B cell (primary cell): ENCODE measurements at regions not wholly inside any gene's neighbourhood (a gene's known extent, or its start where the extent isn't known, plus 50 kb on each side); places are given as distances from the start of the nearest gene placed in this dataset.

Experiments used
- ATAC-seq: fragments of 200-7000 bp; cut with Tn5 transposase; one replicate; pipeline ENCODE4 v1.10.0; 2021; ENCODE audit warnings: low read depth, mild to moderate bottlenecking, moderate number of reproducible peaks, moderate library complexity
- CTCF ChIA-PET: fragments of 350-600 bp; sonication (Branson Sonifier 250); formaldehyde crosslinking; loops from one replicate; lab custom pipeline; 2021; ENCODE audit warnings: antibody characterized with exemption, inconsistent platforms; lab: Charles Lee
- POLR2A ChIA-PET: fragments of 350-600 bp; sonication (Branson Sonifier 250); formaldehyde crosslinking; loops from one replicate; lab custom pipeline; 2021; ENCODE audit warnings: antibody characterized with exemption; lab: Charles Lee
- DNase-seq: peaks from one replicate; pipeline ENCODE4 v3.0.0; 2013
- H2AFZ ChIP-seq: 2 replicates; pipeline ENCODE4 v1.6.1; 2012; ENCODE audit warnings: mild to moderate bottlenecking, low read depth, low read length; ENCODE audit not compliant: insufficient read depth, poor library complexity, severe bottlenecking
- H3K27ac ChIP-seq, 2 donors: 1 replicate in 1 of 2; 2 replicates in 1 of 2; pipeline ENCODE4 v1.5.1; 2012 to 2013; ENCODE audit warnings: low read length in 2 of 2, mild to moderate bottlenecking in 2 of 2, moderate library complexity in 1 of 2
- H3K27me3 ChIP-seq, 4 experiments: fragments of 200-600 bp in 1 of 4; sonication (generic) in 1 of 4; replicated peaks in 1 of 4; 1 replicate in 2 of 4; 2 replicates in 2 of 4; pipeline versions ENCODE4 v1.6.1 to v1.7.0; 2013 to 2016; ENCODE audit warnings: low read length in 3 of 4, mild to moderate bottlenecking in 2 of 4, mixed read lengths in 1 of 4, moderate library complexity in 1 of 4; ENCODE audit not compliant: insufficient read depth in 4 of 4, control insufficient read depth in 3 of 4; ENCODE audit errors: control extremely low read depth in 1 of 4
- H3K36me3 ChIP-seq, 2 experiments: replicated peaks in 1 of 2; 1 replicate in 1 of 2; 2 replicates in 1 of 2; pipeline versions ENCODE4 v1.6.1 to v1.7.1; 2013; ENCODE audit warnings: low read length in 1 of 2; ENCODE audit not compliant: insufficient read depth in 2 of 2, control insufficient read depth in 1 of 2; ENCODE audit errors: control extremely low read depth in 1 of 2, extremely low read depth in 1 of 2
- H3K4me1 ChIP-seq, 2 donors: fragments of 200-600 bp in 1 of 2; sonication (generic) in 1 of 2; 1 replicate in 1 of 2; 2 replicates in 1 of 2; pipeline versions ENCODE4 v1.5.1 to v1.6.1; 2013 to 2017; ENCODE audit warnings: low read length in 2 of 2; ENCODE audit not compliant: control insufficient read depth in 2 of 2, insufficient read depth in 2 of 2
- H3K4me2 ChIP-seq: replicated peaks from 2 replicates; pipeline ENCODE3; 2012; ENCODE audit warnings: mild to moderate bottlenecking, low read depth, low read length; ENCODE audit not compliant: poor library complexity, severe bottlenecking
- H3K4me3 ChIP-seq, 5 experiments: fragments of 200-600 bp in 1 of 5; sonication (generic) in 1 of 5; 1 replicate in 3 of 5; 2 replicates in 2 of 5; pipeline versions ENCODE4 v1.5.1 to v1.7.0; 2011 to 2016; ENCODE audit warnings: low read length in 4 of 5, mild to moderate bottlenecking in 4 of 5, low read depth in 2 of 5, control low read depth in 1 of 5, moderate library complexity in 1 of 5; ENCODE audit not compliant: insufficient read depth in 1 of 5; ENCODE audit errors: control extremely low read depth in 1 of 5, extremely low read depth in 1 of 5
- H3K79me2 ChIP-seq: fragments of 200-600 bp; sonication (generic); one replicate; pipeline ENCODE4 v1.6.0; 2016; ENCODE audit warnings: low read length; ENCODE audit not compliant: control insufficient read depth, insufficient read depth
- H3K9ac ChIP-seq: fragments of 200-600 bp; sonication (generic); 2 replicates; pipeline ENCODE4 v1.6.1; 2017; ENCODE audit warnings: mild to moderate bottlenecking, low read length, moderate library complexity
- H3K9me3 ChIP-seq, 3 donors: one replicate each; pipeline versions ENCODE4 v1.6.1 to v1.7.1; 2013; ENCODE audit warnings: low read length in 2 of 3; ENCODE audit not compliant: control insufficient read depth in 2 of 3, insufficient read depth in 1 of 3; ENCODE audit errors: control extremely low read depth in 1 of 3
- H4K20me1 ChIP-seq: 2 replicates; pipeline ENCODE4 v1.6.0; 2012; ENCODE audit warnings: mild to moderate bottlenecking, low read length; ENCODE audit not compliant: insufficient read depth, control insufficient read depth, poor library complexity, severe bottlenecking
- H3K27ac Mint-ChIP-seq: one replicate; pipeline ENCODE4 v1.8.0; 2021; ENCODE audit warnings: mixed read lengths
- H3K27me3 Mint-ChIP-seq: one replicate; pipeline ENCODE4 v1.8.0; 2021; ENCODE audit warnings: mixed read lengths
- H3K4me1 Mint-ChIP-seq: one replicate; pipeline ENCODE4 v1.8.0; 2021; ENCODE audit warnings: mixed read lengths
- H3K4me3 Mint-ChIP-seq: one replicate; pipeline ENCODE4 v1.8.0; 2021; ENCODE audit warnings: mixed read lengths
- H3K9me3 Mint-ChIP-seq: one replicate; pipeline ENCODE4 v1.8.0; 2022; ENCODE audit warnings: mixed read lengths; ENCODE audit not compliant: insufficient read depth
- EZH2 ChIP-seq: IDR thresholded peaks from 2 replicates; pipeline ENCODE4 v1.6.1; 2012; ENCODE audit warnings: borderline replicate concordance, low read depth, mild to moderate bottlenecking, moderate library complexity, low read length; ENCODE audit not compliant: insufficient read depth, poor library complexity, severe bottlenecking
- WGBS: methylation state at CpG from one replicate; pipeline ENCODE4 v1.1.5; 2013; ENCODE audit warnings: missing lambda C conversion rate; ENCODE audit not compliant: insufficient coverage; 5-methylcytosine and 5-hydroxymethylcytosine counted together
- intact Hi-C: fragments of 100-400 bp; cut with micrococcal nuclease; formaldehyde crosslinking; loops from one replicate; pipeline ENCODE4 v1.10.0; 2022
- TF ChIP-seq, protein P1 (sequence below): fragments of 200-600 bp; IDR thresholded peaks from one replicate; pipeline ENCODE4 v1.8.0; 2022; ENCODE audit warnings: antibody characterized with exemption, mild to moderate bottlenecking

DNA sequence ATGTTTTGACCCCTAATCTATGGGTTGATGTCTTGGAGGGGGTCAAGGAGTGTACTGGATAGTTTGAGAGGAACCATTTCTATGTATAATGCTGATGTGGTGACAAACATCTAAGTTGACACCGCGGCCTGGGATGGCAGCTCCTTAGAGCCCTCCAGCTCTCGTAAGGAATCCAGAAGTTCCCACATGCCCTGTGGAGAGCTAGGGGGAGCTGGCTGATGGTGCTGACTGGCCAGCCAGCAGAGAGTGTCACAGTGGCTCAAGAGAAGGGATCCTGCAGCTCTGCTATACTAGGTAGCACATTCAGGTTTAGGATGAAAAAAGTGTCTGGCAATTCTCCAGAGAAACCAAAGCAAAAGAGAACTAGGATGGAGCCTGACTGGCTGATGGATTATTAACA is 842.2 kb upstream of the VRK2 start:
- H3K9me3 Mint-ChIP-seq, result no peaks in the 10 kb centered on the region

DNA sequence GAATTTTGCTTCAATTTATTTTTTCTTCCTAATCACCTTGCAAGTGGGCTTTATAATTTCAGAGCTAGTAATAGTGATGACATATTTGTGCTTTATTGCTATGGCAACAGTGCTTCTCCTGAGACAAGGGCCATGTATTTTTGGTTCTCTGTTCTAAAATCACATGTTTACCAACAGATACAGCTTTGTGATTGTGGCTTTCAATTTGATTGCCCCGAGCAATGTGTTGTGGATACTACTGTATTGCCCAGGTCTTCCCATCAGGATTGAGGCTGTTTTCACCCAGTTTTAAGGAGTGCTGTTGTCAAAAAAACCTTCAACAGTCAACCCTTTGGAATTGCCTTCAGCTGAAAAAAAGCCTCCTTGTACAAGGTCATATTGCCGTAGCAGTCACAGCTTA is 841.4 kb upstream of the VRK2 start:
- no peaks in the 10 kb centered on the region for H3K4me1 ChIP-seq
- WGBS, result 100% methylated on average over 1 of the region's 2 CpGs
- Mint-ChIP-seq H3K27ac (no peak overlapping the region), H3K4me1 (no peaks in the 10 kb centered on the region), H3K27me3 (no peaks in the 10 kb centered on the region), H3K4me3 (no peak overlapping the region), H3K9me3 (no peaks in the 10 kb centered on the region)
- H3K4me3 ChIP-seq, result no peak overlapping the region
- H3K9me3 ChIP-seq, result peaks cover 0 to 3% (median 0%) of the 10 kb centered on the region in 3 donors
- no peaks in the 10 kb centered on the region for H4K20me1 ChIP-seq
- H2AFZ ChIP-seq, result no peak overlapping the region
- DNase-seq (no peak), ATAC-seq (no peak)
- H3K79me2 ChIP-seq, result no peaks in the 10 kb centered on the region
- no peaks in the 10 kb centered on the region for H3K36me3 ChIP-seq
- TF ChIP-seq EZH2, result no peak
- TF ChIP-seq, protein P1, sequence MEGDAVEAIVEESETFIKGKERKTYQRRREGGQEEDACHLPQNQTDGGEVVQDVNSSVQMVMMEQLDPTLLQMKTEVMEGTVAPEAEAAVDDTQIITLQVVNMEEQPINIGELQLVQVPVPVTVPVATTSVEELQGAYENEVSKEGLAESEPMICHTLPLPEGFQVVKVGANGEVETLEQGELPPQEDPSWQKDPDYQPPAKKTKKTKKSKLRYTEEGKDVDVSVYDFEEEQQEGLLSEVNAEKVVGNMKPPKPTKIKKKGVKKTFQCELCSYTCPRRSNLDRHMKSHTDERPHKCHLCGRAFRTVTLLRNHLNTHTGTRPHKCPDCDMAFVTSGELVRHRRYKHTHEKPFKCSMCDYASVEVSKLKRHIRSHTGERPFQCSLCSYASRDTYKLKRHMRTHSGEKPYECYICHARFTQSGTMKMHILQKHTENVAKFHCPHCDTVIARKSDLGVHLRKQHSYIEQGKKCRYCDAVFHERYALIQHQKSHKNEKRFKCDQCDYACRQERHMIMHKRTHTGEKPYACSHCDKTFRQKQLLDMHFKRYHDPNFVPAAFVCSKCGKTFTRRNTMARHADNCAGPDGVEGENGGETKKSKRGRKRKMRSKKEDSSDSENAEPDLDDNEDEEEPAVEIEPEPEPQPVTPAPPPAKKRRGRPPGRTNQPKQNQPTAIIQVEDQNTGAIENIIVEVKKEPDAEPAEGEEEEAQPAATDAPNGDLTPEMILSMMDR, result no peak
- ChIA-PET CTCF (no interaction called here), POLR2A (no interaction called here)
- H3K4me2 ChIP-seq, result no peak overlapping the region
- intact Hi-C loops, result no loop called here
- H3K9ac ChIP-seq, result no peak overlapping the region
- no peaks in the 10 kb centered on the region for H3K27me3 ChIP-seq
- no peak overlapping the region for H3K27ac ChIP-seq

More for the DNA sequence above, 842.2 kb upstream of the VRK2 start:
- POLR2A ChIA-PET, result no interaction called here
- WGBS, result 61% methylated on average over 3 of the region's 3 CpGs
- no peak overlapping the region for H3K4me3 Mint-ChIP-seq
- CTCF ChIA-PET, result no interaction called here
- no peaks in the 10 kb centered on the region for H3K4me1 Mint-ChIP-seq
- Histone ChIP-seq H3K79me2 (no peaks in the 10 kb centered on the region), H3K4me3 (no peak overlapping the region), H3K36me3 (no peaks in the 10 kb centered on the region), H3K9me3 (peaks cover 0 to 3% (median 0%) of the 10 kb centered on the region in 3 donors), H4K20me1 (no peaks in the 10 kb centered on the region), H3K4me1 (no peaks in the 10 kb centered on the region), H2AFZ (no peak overlapping the region), H3K27me3 (no peaks in the 10 kb centered on the region), H3K4me2 (no peak overlapping the region), H3K27ac (no peak overlapping the region), H3K9ac (no peak overlapping the region)
- ATAC-seq, result no peak
- no peaks in the 10 kb centered on the region for H3K27me3 Mint-ChIP-seq
- no peak for DNase-seq
- H3K27ac Mint-ChIP-seq, result no peak overlapping the region
- TF ChIP-seq, protein P1, result no peak
- no peak for TF ChIP-seq EZH2
- intact Hi-C loops, result no loop called here
